Left cardiac atrium (tissue), 4 donors: ENCODE measurements at regions not wholly inside any gene's neighbourhood (a gene's known extent, or its start where the extent isn't known, plus 50 kb on each side); places are given as distances from the start of the nearest gene placed in this dataset.
A peak's percentile ranks its signal among the peaks of the same experiment; 100 is the strongest.

Source experiments
- ATAC-seq, 2 donors: fragments of 200-7000 bp; cut with Tn5 transposase; one replicate each; pipeline ENCODE4 v1.9.1; 2020; ENCODE audit warnings: mild to moderate bottlenecking in 2 of 2, moderate library complexity in 2 of 2
- DNase-seq: peaks from one replicate; pipeline ENCODE4 v3.0.0-alpha.2; 2020
- intact Hi-C, 2 donors: fragments of 100-400 bp; cut with DNase I; formaldehyde crosslinking; loops; one replicate each; pipeline versions ENCODE4 v1.14.1 to v1.15.1; 2022 to 2023
- donor health status: DM: no; HTN: yes; CAD: no.
- donor health status: DM: no; HTN: yes; CAD: no; lungs with severe emphysema.
- donor health status: DM: yes; HTN: yes; CAD: no.
- donor health status: Dilated cardiomyopathy.

- DNase-seq, result no peak
- intact Hi-C loops, result no loop called here
- no peak for ATAC-seq
Observed at GRCh38 chr1:38300616-38301015, 254.0 kb upstream of the POU3F1 start.

DNA sequence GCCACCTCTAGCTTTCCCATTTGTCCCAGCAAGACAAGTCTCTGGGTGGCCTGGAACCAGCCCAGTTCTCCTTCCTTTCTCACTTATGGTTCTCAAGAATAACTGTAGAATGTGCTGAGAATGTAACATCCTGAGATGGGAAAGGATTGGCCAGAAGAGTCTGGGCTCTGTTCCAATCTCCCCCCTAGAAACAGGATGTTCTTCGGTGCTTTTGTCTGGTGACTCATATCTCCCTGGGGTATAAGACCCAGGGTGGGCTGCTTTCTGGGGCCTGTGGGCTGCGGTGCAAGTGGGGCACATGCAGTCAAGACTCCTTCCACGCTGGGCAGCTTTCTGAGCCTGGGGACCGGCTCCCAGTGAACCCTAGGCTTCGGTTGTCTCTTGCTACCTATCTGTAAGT lies 251.2 kb upstream of the POU3F1 start:
- intact Hi-C loops, result no loop called here
- no peak for DNase-seq
- ATAC-seq, result no peak

- intact Hi-C loops, result no loop called here
- ATAC-seq (no peak), DNase-seq (no peak)
Observed at GRCh38 chr1:38297246-38297645, 250.7 kb upstream of the POU3F1 start.

DNA sequence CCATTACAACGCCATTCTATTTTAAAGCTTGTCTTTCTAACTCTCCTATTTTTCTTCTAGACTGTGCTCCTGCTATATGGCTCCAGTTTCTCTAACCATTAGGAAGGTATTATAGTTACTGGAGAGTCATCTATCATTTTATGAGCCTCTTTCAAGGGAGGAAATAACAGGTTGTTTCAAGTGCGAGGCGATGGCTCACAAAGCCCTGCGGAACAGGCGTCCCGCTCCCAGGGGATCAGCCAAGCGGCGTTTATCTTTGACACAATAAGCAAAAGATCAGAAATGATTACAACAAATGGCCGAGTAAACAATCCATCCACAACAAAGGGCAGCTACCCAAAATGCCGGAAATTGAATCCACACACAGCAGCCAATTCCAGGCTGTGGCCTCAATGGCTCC lies 249.5 kb upstream of the POU3F1 start:
- ATAC-seq, result no peak
- intact Hi-C loops, result no loop called here

GRCh38 chr1:38293567-38293966 lies 247.0 kb upstream of the POU3F1 start:
- ATAC-seq (no peak), DNase-seq (no peak)
- intact Hi-C loops, result no loop called here

More for the DNA sequence above, 249.5 kb upstream of the POU3F1 start:
- DNase-seq, result no peak

DNA sequence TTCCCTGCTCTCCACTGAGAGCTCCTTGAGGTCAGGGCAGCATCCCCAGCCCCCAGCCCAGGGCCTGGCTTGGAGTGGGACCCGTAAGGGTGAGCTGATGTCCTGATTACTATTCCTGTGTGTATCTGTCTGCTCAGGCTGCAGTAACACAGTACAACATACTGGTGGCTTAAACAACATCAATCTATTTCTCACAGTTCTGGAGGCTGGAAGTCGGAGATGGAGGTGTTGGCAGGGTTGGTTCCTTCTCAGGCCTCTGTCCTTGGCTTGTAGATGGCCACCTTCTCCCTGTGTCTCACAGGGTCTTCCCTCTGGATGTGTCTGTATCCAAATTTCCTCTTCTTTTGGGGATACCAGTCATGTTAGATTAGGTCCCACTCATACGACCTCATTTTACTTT lies 246.4 kb upstream of the POU3F1 start:
- DNase-seq (no peak), ATAC-seq (no peak)
- intact Hi-C loops, result no loop called here

DNA sequence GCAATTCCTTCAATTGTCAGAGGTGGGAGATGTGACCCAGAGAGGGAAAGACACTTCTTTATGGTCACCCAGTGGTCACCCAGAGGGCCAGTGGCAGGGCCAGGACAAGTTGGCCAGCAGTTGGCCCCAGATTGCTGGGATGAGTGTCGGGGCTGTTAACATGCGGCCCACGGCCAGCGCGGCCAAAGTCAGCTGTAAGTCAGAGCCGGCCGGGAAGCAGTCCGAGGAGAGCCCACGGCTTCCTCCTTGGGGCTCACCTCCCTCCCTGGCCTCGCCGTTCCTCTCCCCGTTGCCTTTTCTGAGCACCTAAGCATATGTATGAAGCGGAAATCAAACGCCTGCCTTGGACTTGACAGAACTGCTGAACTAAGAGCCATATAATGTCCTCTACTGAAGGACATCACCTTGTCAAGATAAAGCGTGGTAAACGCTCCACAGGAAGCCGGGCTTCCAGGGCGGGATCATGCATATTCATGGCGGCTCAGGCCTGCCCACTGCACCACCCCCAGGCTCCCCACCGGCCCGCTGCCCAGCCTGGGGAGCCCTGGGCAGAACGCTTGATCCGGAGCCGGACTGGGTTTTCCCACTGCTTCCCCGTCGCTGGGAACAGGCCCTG lies 245.4 kb upstream of the POU3F1 start:
- DNase-seq (peak; percentile 37), ATAC-seq (peak in 1 of 2 donors; percentile 75)
- intact Hi-C loops, result no loop called here

DNA sequence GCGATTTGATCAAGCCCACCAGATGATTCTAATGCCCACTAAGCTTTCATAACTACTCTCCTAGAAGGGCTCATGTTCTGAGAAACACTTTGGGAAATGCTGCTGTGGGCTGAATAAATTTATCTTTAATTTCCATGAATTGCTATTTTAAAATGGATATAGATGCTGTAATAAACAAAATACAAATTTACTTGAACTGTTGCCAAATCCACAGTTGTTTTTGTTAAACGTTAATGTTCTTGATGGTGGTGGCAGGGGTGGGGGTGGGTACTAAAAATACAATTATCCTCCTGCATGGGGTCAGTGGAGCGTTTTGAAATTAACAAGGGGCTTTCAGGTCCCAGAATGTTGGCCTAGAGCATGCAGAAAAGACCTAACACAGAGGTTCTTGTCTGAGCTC lies 244.7 kb upstream of the POU3F1 start:
- DNase-seq (no peak), ATAC-seq (no peak)
- intact Hi-C loops, result no loop called here

GRCh38 chr1:38289034-38289433 lies 242.4 kb upstream of the POU3F1 start:
- intact Hi-C loops, result no loop called here
- no peak for DNase-seq
- no peak for ATAC-seq

DNA sequence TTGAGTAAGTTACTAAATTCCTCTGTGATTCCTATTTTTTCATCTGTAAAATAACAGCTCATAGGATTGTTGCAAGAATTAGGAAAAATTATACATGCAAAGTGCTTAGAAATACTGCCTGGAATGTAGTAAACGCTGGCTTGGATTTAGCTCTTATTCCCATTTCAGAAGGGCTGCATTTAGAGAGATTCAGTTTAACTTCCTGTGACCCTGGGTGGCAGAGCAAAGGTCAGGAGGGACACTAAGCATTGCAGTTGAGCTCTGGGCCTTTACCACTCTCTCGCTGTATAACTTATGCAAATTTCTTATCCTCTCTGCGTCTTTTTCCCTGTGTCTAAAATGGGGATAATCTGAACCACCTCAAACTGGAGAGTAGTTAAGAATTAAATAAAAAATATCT lies 241.0 kb upstream of the POU3F1 start:
- intact Hi-C loops, result no loop called here
- DNase-seq (no peak), ATAC-seq (no peak)

- DNase-seq, result no peak
- no peak for ATAC-seq
Observed at GRCh38 chr1:38287036-38287435, 240.4 kb upstream of the POU3F1 start.

GRCh38 chr1:38285807-38286530 lies 239.4 kb upstream of the POU3F1 start:
- DNase-seq (no peak), ATAC-seq (no peak)
- intact Hi-C loops, result no loop called here

More at GRCh38 chr1:38287036-38287435, 240.4 kb upstream of the POU3F1 start:
- intact Hi-C loops, result no loop called here

DNA sequence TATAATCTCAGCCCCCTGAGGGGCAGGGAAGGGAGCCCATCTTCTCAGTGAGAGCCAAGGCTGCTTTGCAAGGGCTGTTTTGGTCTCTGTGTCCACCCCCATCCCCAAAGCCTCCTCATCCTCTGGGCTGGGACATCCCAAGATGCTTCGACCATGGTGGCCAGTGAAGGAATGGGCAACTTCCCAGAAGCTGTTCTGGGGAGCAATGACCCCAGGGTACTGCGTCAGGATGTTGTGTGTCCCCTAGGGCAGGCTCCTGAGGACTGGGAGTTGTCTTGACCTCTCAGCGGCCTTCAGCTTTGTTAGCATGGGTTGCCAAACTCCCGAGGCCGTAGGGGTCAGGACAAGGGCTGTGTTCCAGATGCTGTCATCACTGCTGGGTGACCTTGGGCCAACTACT lies 238.4 kb upstream of the POU3F1 start:
- intact Hi-C loops, result no loop called here
- DNase-seq (no peak), ATAC-seq (peak in 1 of 2 donors; percentile 38)

DNA sequence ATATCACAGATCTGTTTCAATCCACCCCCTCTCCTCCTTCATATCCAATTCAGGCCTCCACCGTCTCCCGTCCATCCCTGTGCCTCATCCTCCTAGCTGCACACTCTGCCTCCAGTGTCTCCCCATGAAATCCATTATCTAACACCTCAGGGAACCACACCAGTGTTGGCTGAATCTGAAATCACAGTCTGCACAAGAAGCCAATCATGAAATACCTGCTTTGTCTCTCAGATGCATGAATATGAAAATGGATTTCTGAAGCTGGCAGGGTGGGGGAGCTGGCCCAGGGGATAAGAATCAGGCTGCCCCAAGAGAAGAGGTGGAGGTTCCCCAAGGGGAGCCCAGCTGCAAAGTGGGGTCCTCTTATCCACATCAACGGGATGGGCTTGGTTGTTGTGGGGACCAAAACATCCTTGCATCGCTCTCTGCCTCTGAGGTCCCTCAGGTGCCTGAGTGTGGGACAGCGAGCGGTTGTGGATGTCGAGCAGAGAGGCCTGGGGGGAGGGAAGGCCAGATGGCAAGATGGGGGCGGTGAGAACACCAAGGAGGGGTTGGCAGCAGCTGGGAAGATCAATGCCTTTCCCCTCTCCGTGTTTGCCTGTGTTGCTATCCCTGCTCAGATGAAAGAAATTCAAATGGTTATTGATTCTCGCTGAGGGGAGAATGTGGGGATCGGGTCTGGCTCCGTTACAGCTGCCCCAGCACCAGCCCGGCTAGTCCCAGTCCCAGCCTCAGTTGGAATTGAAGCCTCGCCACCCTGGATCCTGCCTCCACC lies 237.3 kb upstream of the POU3F1 start:
- DNase-seq, result no peak
- intact Hi-C loops, result no loop called here
- no peak for ATAC-seq

DNA sequence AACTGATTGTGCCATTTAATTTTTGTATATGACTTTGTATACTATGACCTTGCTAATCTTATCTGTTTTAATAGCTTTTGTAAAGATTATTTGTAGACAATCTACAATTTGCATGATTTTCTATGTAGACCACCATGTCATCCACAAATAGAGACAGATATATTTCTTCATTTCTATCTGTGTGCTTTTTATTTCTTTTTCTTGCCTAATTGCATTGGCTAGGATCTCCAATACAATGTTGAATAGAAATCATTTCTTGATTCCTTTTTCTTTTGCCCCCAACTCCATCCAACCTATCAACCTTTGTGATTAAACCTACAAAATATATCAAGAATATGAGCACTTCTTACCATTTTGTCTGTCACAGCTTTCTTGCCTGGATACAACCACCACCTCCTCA lies 232.6 kb upstream of the POU3F1 start:
- intact Hi-C loops, result no loop called here
- DNase-seq, result no peak
- ATAC-seq, result no peak

DNA sequence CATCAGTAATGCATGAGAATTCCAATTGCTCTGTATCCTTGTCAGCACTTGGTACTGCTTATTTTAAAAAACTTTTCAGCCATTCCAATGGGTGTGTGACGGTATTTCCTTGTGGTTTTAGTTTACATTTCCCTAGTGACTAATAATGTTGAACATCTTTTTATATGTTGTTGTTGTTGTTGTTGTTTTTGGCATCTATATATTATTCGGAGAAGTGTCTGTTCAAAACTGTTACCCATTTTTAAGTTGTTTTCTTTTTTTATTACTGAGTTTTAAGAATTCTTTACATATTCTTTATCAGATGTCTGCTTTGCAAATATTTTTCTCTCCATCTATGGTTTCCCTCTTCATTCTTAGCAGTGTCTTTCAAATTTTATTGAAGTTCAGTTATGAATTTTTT lies 231.1 kb upstream of the POU3F1 start:
- no peak for DNase-seq
- ATAC-seq, result no peak
- intact Hi-C loops, result no loop called here

DNA sequence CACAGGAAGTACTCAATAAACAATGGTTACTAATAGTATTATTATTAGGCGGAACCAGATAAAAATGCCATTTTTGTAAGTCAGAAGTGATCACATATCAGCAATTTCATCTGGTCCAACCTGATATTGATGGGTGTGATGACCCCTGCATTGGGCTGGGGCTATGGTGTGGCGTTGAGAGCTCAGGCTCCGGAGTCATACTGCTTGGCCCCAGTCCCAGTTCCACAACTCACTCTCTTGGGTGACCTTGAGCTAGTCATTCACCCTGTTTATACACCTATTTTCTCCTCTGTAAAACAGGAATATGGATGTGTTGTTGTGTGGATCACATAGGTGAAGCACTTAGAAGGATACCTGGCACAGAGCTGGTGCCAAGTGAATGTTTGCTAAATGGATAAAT lies 229.4 kb upstream of the POU3F1 start:
- DNase-seq (no peak), ATAC-seq (no peak)
- intact Hi-C loops, result no loop called here

DNA sequence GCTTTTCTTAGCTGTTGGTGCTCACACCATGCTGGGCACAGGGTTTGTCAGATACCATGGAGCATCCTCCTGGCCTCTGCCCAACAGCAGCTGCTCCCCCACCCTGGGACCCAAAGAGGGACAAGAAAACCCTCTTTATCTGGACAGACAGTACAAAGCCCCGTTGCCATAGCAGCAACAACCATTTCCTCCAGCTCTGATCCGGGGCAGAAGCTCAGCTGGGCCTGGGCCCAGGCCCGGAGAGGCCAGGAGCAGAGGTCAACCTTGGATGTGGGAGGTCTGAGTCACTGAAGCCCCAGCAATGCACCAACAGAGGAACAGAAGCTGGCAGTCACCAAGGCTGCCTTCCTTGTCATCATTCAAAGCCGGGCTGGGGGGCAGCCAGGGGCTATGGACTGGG lies 228.4 kb upstream of the POU3F1 start:
- peak; percentile 55 to 78 for ATAC-seq
- DNase-seq, result peak; percentile 47

DNA sequence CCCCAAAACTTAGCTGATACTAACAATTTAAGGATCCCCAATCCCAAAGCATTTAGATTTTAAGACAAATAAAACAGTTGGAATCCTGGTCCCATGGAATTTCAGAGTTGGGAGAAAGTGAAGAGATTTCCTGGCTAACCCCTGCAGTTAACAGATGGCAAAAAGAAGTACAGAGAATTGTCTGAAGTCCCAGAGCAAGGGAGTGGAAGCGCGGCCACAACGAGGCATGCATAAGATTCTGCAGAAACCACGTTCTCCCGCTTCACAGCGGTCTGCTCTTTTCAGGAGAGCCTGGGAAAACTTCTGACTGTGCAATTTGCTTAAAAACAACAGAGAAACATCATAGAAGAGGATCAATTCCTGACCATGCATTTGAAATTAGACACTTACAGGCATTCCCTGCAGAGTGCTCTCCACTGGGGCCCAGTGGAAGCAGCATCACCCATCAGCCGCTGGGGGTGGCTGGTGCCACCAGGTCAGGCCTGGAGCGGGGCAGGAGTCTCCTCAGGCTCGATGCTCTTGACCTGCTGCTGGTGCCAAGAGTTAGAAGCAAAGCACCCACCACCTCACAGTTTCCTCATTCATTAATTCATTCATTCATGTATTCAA lies 226.7 kb upstream of the POU3F1 start:
- no peak for DNase-seq
- no peak for ATAC-seq
- intact Hi-C loops, result no loop called here

More for the DNA sequence above, 228.4 kb upstream of the POU3F1 start:
- intact Hi-C loops, result no loop called here

GRCh38 chr1:38272515-38272914 lies 225.9 kb upstream of the POU3F1 start:
- intact Hi-C loops, result no loop called here

More at GRCh38 chr1:38272515-38272914, 225.9 kb upstream of the POU3F1 start:
- no peak for DNase-seq
- ATAC-seq, result no peak
